ENCODE measurements at regions not wholly inside any gene's neighbourhood (a gene's known extent, or its start where the extent isn't known, plus 50 kb on each side); places are given as distances from the start of the nearest gene placed in this dataset.
"Not testable (repeated sequence)": the region's sequence is repeated elsewhere in the genome, so short reads cannot be mapped to it uniquely, and the experiment has no call there.

DNA sequence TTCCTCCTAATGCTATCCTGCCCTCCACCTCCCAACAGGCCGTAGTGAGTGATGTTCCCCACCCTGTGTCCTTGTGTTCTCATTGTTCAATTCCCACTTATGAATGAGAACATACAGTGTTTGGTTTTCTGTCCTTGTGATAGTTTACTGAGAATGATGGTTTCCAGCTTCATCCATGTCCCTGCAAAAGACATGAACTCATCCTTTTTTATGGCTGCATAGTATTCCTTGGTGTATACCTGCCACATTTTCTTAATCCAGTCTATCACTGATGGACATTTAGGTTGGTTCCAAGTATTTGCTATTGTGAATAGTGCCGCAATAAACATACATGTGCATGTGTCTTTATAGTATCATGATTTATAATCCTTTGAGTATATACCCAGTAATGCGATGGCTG is 88.5 kb upstream of the PABPC3 start:
- not testable (repeated sequence) for TF ChIP-seq CTCF (IDR thresholded peaks at IDR 0.05 in 4 of 5, conservative IDR thresholded peaks at IDR 0.05 in 1 of 5); POLR2A (IDR thresholded peaks at IDR 0.05)

Measured in gastrocnemius medialis (tissue), 4 donors.